GM18907 (cell line): ENCODE measurements at regions not wholly inside any gene's neighbourhood (a gene's known extent, or its start where the extent isn't known, plus 50 kb on each side); places are given as distances from the start of the nearest gene placed in this dataset.

Experiments
- ATAC-seq: cut with Tn5 transposase; IDR thresholded peaks from one replicate; pipeline ENCODE4 v1.9.1; 2021; ENCODE audit warnings: mild to moderate bottlenecking, moderate library complexity; ENCODE audit not compliant: unreplicated experiment

DNA sequence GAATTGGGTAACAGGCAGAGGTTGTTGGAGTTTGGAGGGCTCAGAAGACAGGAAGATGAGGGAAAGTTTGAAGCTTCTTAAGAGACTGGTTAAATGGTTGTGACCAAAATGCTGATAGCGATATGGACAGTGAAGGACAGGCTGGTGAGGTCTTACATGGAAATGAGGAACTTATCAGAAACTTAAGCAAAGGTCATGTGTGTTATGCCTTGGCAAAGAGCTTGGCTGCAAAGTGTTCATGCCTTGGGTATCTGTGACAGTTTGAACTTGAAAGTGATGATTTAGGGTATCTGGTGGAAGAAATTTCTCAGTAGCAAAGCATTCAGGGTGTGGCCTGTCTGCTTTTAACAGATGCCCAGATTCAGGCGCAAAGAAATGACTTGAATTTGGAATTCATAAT, 64.5 kb upstream of the EEPD1 start:
- ATAC-seq, result no peak

DNA sequence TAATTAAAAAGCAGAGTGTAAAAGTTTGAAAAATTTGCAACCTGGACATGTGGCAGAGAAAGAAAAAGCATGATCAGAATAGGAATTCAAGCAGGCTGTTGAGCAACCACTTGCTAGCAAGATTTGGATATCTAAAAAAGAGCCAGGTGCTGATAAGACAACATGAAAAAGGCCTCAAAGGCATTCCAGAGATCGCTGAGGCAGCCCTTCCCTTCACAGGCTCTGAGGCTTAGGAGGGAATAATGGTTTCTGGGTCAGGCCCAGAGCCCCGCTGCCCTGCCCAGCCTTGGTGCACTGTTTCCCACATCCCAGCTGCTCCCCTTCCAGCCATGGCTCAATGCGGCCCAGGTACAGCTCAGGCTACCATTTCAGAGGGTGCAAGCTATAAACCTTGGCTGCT, 64.1 kb upstream of the EEPD1 start:
- no peak for ATAC-seq

DNA sequence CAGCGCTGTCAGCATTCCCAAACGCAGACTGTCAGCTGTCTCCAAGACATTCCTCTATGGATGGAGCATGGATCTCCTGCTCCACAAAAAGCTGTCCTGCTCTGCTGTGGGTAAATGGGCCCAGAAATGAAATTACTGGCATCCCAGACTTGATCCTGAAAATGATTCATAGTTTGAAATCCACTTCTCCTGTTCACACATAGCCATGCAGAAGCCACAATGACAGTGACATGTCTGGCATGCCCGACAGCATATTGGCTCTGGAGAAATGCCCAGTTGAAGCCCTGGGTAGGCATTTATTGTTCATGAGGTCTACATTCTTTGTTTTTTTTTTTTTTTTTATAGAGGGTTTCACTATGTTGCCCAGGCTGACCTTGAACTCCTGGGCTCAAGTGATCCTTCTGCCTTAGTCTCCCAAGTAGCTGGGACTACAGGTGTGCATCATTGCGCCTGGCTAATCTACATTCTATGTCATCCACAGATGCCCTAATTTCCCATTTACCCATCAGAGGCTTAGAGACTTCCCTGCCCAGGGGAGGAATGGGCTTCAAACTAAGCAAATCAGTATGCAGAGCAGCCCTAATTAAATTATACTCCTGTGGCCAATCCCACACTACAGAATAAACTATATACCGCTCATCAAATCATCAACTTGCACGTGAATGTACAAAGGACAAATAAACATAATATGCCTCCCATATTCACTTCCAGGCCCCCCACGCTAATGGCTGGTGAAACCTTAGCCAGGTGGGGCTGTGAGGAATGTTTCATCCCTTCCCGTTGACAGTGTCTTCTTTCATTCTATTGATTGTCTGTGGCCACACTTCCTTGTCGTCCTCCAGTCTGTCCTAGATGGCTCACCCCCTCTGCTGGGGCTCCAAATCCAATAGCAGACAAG, 61.8 kb upstream of the EEPD1 start:
- no peak for ATAC-seq

DNA sequence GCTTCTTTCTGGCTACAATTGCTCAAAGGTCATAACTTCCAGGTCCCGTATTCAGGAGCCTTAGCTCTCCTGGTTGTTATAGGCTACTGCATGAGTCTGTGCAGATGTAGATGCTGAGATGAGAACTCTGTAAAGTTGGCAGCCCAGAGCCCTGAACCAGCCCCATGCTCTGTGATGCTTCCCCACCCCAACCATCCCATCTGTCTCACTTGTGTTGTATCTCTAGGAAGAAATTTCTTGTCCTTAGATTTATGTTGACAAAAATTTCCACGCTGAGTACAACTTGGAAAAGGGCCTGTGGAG, 61.2 kb upstream of the EEPD1 start:
- ATAC-seq, result no peak

DNA sequence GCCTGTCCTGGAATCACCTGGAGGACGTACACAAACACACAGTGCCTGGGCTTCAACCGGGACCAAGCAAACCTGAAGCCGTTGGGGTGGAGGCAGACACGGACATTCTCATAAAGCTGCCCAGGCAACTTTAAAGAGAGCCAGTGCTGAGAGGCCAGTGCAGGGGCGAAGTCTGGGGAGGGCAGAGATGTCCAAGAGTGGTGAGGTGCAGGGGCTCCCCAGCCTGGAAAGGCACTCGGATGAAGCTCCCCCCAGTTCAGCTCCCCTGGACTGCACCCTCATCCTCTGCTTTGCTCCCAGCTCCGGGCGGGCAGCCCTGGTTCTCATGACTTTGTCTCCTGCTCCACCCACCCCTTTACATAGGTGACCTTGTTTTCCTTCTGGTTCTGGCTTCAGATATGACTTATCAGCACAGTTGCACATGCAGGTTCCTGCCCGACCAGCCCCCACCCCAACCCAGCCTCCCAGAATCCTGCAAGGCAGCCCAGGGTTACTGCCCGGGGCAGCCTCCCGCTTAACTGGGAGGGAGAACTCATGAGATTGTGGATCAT, 60.8 kb upstream of the EEPD1 start:
- ATAC-seq, result no peak

DNA sequence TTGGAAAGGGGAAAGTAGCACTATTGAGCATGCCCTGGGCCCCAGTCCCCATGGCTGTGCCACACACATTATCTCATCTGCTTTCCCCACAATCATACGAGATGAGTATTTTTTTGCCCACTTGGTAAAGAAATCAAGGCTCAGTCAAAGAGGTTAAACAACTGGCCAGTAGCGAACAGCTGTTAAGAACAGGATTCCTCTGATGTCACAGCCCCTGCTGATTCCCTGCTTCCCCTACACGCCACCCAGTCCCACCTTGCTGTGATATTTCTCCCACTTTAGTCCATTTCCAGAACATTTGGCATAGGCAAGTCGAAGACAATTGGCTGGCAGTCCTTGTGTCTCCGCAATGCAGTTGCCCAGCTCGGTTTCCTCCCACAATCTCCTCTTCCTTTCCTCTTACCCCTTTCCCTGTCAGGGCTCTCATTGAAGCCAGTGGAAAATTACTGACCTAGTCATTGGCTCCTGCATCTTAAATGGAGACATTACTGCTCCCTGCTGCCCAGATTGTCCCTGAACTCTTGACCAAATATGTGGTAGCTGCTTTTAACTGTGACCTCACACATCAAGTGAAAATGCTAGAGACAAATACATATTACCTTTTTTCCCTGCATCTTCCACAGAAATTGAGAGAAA, 56.5 kb upstream of the EEPD1 start:
- no peak for ATAC-seq

DNA sequence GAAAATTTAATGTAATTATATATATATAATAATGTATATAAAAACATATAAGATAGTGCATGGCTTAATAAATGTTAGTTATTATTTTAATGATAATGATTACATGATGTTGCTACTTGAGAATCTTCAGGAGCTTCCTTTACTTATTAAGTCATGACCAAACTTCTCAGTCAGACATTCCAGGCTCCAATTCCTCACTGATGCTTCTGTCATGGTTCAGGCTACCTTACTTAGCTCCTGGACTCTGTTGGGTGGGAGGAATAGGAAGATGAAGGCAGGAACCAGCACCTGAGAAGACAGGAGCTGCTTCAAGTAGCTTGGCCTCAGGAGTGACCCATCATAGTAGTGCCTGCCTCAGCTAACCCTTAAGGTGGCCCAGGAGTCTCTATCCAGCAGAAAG, 55.0 kb upstream of the EEPD1 start:
- no peak for ATAC-seq

DNA sequence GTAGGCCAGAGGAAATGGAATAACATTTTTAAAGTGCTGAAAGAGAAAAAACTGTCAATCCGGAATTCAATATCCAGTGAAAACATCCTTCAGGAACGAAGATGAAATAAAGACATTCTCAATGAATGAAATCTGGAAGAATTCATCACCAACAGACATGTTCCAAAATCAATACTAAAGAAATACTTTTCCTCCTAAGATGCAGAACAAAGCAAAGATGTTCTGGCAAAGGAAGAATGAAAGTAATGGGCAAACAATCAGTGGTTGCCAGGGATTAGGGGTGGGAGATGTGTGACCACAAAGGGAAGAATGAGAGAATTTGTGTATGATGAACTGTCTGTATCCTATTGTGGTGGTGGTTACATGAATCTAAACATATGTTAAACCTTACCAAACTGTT, 52.8 kb upstream of the EEPD1 start:
- no peak for ATAC-seq

DNA sequence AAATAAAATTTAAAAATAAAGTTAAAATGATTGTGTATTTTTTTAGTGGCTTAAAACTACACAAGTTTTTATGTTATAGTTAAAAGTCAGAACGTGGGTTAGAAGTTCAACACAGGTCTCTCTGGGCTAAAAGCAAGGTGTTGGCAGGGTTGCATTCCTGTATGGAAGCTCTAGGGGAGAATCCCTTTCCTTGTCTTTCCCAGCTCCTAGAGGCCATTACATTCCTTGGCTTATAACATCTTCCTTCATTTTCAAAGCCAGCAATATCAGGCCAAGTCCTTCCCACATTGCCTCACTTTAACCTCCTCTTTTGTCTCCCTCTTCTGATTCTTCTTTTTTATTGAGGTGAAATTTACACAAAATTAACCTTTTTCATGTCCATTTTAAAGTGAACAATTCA, 52.4 kb upstream of the EEPD1 start:
- no peak for ATAC-seq
